ENCODE measurements at regions not wholly inside any gene's neighbourhood (a gene's known extent, or its start where the extent isn't known, plus 50 kb on each side); places are given as distances from the start of the nearest gene placed in this dataset.

GRCh38 chr4:155590796-155591585, 75.7 kb upstream of the GUCY1A1 start:
- H3K27me3 Mint-ChIP-seq (ENCODE audit: insufficient read depth, low read depth): peaks cover 2% of the 10 kb centered on the region
- H2AFZ ChIP-seq (replicated peaks): no peak overlapping the region

GRCh38 chr4:155588437-155588836, 78.2 kb upstream of the GUCY1A1 start:
- H4K20me1 ChIP-seq (ENCODE audit: low read depth): no peaks in the 10 kb centered on the region
- Mint-ChIP-seq H3K4me1 (peaks cover 14% of the 10 kb centered on the region), H3K27ac (no peak overlapping the region), H3K4me3 (no peak overlapping the region), H3K27me3 (ENCODE audit: insufficient read depth, low read depth) (no peaks in the 10 kb centered on the region), H3K36me3 (no peaks in the 10 kb centered on the region), H3K9me3 (no peaks in the 10 kb centered on the region)
- H3K27ac ChIP-seq: no peak overlapping the region
- peaks cover 7% of the 10 kb centered on the region for H3K4me1 ChIP-seq
- H3F3A ChIP-seq (ENCODE audit: low read depth): no peaks in the 10 kb centered on the region
- no peak overlapping the region for H3K9ac ChIP-seq
- no peak for DNase-seq (ENCODE audit: low spot score)
- no peak for TF ChIP-seq CTCF (IDR thresholded peaks at IDR 0.05)
- no peak for TF ChIP-seq EZH2 (IDR thresholded peaks at IDR 0.05)
- no peak for TF ChIP-seq EZH2phosphoT487 (IDR thresholded peaks at IDR 0.05)
- H2AFZ ChIP-seq (replicated peaks): no peak overlapping the region
- H3K4me3 ChIP-seq: no peak overlapping the region
- no peaks in the 10 kb centered on the region for H3K9me3 ChIP-seq (ENCODE audit: low read depth)
- H3K36me3 ChIP-seq: no peaks in the 10 kb centered on the region
- no peak overlapping the region for H3K4me2 ChIP-seq
- H3K79me2 ChIP-seq (ENCODE audit: low read depth): no peaks in the 10 kb centered on the region
- no peaks in the 10 kb centered on the region for H3K27me3 ChIP-seq

More at GRCh38 chr4:155590796-155591585, 75.7 kb upstream of the GUCY1A1 start:
- H3F3A ChIP-seq (ENCODE audit: low read depth): no peaks in the 10 kb centered on the region
- Mint-ChIP-seq H3K4me3 (no peak overlapping the region), H3K9me3 (no peaks in the 10 kb centered on the region), H3K36me3 (no peaks in the 10 kb centered on the region), H3K27ac (no peak overlapping the region), H3K4me1 (peaks cover 23% of the 10 kb centered on the region)
- H4K20me1 ChIP-seq (ENCODE audit: low read depth): no peaks in the 10 kb centered on the region
- no peaks in the 10 kb centered on the region for H3K9me3 ChIP-seq (ENCODE audit: low read depth)
- TF ChIP-seq EZH2phosphoT487 (IDR thresholded peaks at IDR 0.05) (no peak), EZH2 (IDR thresholded peaks at IDR 0.05) (no peak), CTCF (IDR thresholded peaks at IDR 0.05) (no peak)
- H3K27me3 ChIP-seq: no peaks in the 10 kb centered on the region
- no peak overlapping the region for H3K9ac ChIP-seq
- DNase-seq (ENCODE audit: low spot score): no peak
- H3K36me3 ChIP-seq: no peaks in the 10 kb centered on the region
- H3K4me3 ChIP-seq: no peak overlapping the region
- no peaks in the 10 kb centered on the region for H3K79me2 ChIP-seq (ENCODE audit: low read depth)
- H3K27ac ChIP-seq: no peak overlapping the region
- H3K4me1 ChIP-seq: peaks cover 14% of the 10 kb centered on the region
- no peak overlapping the region for H3K4me2 ChIP-seq

- Histone ChIP-seq H3K4me3 (no peak overlapping the region), H3K27ac (no peak overlapping the region), H3K9me3 (ENCODE audit: low read depth) (no peaks in the 10 kb centered on the region), H3F3A (ENCODE audit: low read depth) (no peaks in the 10 kb centered on the region), H3K4me1 (peaks cover under 1% of the 10 kb centered on the region), H3K27me3 (no peaks in the 10 kb centered on the region), H3K9ac (no peak overlapping the region), H3K79me2 (ENCODE audit: low read depth) (no peaks in the 10 kb centered on the region), H2AFZ (replicated peaks) (no peak overlapping the region), H3K36me3 (no peaks in the 10 kb centered on the region), H3K4me2 (no peak overlapping the region), H4K20me1 (ENCODE audit: low read depth) (no peaks in the 10 kb centered on the region)
- Mint-ChIP-seq H3K4me1 (peaks cover 8% of the 10 kb centered on the region), H3K9me3 (no peaks in the 10 kb centered on the region), H3K27ac (no peak overlapping the region), H3K27me3 (ENCODE audit: insufficient read depth, low read depth) (no peaks in the 10 kb centered on the region), H3K36me3 (no peaks in the 10 kb centered on the region), H3K4me3 (no peak overlapping the region)
- no peak for DNase-seq (ENCODE audit: low spot score)
- TF ChIP-seq EZH2 (IDR thresholded peaks at IDR 0.05) (no peak), EZH2phosphoT487 (IDR thresholded peaks at IDR 0.05) (no peak), CTCF (IDR thresholded peaks at IDR 0.05) (no peak)
These were observed 78.9 kb upstream of the GUCY1A1 start for GRCh38 chr4:155587766-155588165.

Measured in neural progenitor cell (in vitro differentiated cells).